SK-N-SH treated with all-trans-retinoic acid at 6 μM for 48 hours (cell line): ENCODE measurements at regions not wholly inside any gene's neighbourhood (a gene's known extent, or its start where the extent isn't known, plus 50 kb on each side); places are given as distances from the start of the nearest gene placed in this dataset.

Source experiments
- ARNTL ChIP-seq: fragments of 450-650 bp; formaldehyde crosslinking; IDR thresholded peaks from 2 replicates; pipeline ENCODE4 v1.5.0; 2020; ENCODE audit warnings: low read depth, mild to moderate bottlenecking, moderate library complexity, borderline replicate concordance
- CSDC2 ChIP-seq: fragments of 250-450 bp; sonication (Bioruptor Pico); IDR thresholded peaks from 2 replicates; pipeline ENCODE4 v1.5.0; 2020; ENCODE audit warnings: mild to moderate bottlenecking, moderate library complexity
- ESRRG ChIP-seq: fragments of 250-450 bp; sonication (Bioruptor Pico); IDR thresholded peaks from 2 replicates; pipeline ENCODE4 v1.6.1; 2021; ENCODE audit warnings: mild to moderate bottlenecking
- PPARA ChIP-seq: fragments of 250-450 bp; sonication (Bioruptor Pico); IDR thresholded peaks from 2 replicates; pipeline ENCODE4 v1.5.0; 2020; ENCODE audit warnings: mild to moderate bottlenecking, borderline replicate concordance
- ZC3H10 ChIP-seq: fragments of 250-450 bp; sonication (Bioruptor Pico); IDR thresholded peaks from 2 replicates; pipeline ENCODE4 v1.5.1; 2021; ENCODE audit warnings: mild to moderate bottlenecking, moderate library complexity
- ZFP30 ChIP-seq: fragments of 450-650 bp; formaldehyde crosslinking; IDR thresholded peaks from 2 replicates; pipeline ENCODE4 v1.5.0; 2022; ENCODE audit warnings: mild to moderate bottlenecking, moderate library complexity
- ZNF8 ChIP-seq: fragments of 450-650 bp; formaldehyde crosslinking; IDR thresholded peaks from 2 replicates; pipeline ENCODE4 v1.5.0; 2020; ENCODE audit warnings: mild to moderate bottlenecking, moderate library complexity
- TF ChIP-seq, protein P1 (sequence below): fragments of 250-450 bp; sonication (Bioruptor Pico); IDR thresholded peaks from 2 replicates; pipeline ENCODE4 v1.5.1; 2020; ENCODE audit warnings: low read depth, mild to moderate bottlenecking, moderate library complexity
- TF ChIP-seq, protein P2 (sequence below): fragments of 250-450 bp; sonication (Bioruptor Pico); IDR thresholded peaks from 2 replicates; pipeline ENCODE4 v1.8.0; 2020; ENCODE audit warnings: mild to moderate bottlenecking, moderate library complexity, borderline replicate concordance
- TF ChIP-seq, protein P3 (sequence below): fragments of 250-450 bp; sonication (Bioruptor Pico); IDR thresholded peaks from 2 replicates; pipeline ENCODE4 v1.8.0; 2021; ENCODE audit warnings: low read depth, mild to moderate bottlenecking, moderate library complexity, borderline replicate concordance

DNA sequence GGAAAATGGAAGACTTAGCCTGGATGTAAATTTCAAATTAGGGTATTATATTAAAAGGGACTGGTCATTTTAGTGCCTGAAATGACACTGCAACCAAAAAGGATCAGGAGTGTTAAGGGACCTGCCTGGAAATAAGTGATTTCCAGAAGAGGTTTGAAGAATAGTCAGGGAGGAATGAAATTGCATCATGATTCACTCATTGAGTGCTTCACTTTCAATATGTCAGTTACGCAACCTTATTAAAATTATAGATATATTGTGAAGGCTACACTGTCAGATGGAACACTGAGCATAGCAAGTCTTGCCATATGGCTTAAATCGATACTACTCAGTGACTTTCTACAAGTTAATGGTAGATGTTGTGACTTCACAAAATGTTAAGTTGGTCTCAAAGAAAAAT, 275.2 kb upstream of the DPYD start:
- TF ChIP-seq ARNTL (CRISPR knock-in tag) (no peak), ZC3H10 (no peak), ZNF8 (CRISPR knock-in tag) (no peak), ZFP30 (no peak), PPARA (CRISPR knock-in tag) (no peak), ESRRG (CRISPR knock-in tag) (no peak), CSDC2 (CRISPR knock-in tag) (no peak)
- TF ChIP-seq, protein P1, sequence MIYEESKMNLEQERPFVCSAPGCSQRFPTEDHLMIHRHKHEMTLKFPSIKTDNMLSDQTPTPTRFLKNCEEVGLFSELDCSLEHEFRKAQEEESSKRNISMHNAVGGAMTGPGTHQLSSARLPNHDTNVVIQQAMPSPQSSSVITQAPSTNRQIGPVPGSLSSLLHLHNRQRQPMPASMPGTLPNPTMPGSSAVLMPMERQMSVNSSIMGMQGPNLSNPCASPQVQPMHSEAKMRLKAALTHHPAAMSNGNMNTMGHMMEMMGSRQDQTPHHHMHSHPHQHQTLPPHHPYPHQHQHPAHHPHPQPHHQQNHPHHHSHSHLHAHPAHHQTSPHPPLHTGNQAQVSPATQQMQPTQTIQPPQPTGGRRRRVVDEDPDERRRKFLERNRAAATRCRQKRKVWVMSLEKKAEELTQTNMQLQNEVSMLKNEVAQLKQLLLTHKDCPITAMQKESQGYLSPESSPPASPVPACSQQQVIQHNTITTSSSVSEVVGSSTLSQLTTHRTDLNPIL (CRISPR knock-in tag): no peak
- TF ChIP-seq, protein P2, sequence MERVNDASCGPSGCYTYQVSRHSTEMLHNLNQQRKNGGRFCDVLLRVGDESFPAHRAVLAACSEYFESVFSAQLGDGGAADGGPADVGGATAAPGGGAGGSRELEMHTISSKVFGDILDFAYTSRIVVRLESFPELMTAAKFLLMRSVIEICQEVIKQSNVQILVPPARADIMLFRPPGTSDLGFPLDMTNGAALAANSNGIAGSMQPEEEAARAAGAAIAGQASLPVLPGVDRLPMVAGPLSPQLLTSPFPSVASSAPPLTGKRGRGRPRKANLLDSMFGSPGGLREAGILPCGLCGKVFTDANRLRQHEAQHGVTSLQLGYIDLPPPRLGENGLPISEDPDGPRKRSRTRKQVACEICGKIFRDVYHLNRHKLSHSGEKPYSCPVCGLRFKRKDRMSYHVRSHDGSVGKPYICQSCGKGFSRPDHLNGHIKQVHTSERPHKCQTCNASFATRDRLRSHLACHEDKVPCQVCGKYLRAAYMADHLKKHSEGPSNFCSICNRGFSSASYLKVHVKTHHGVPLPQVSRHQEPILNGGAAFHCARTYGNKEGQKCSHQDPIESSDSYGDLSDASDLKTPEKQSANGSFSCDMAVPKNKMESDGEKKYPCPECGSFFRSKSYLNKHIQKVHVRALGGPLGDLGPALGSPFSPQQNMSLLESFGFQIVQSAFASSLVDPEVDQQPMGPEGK: no peak
- TF ChIP-seq, protein P3, sequence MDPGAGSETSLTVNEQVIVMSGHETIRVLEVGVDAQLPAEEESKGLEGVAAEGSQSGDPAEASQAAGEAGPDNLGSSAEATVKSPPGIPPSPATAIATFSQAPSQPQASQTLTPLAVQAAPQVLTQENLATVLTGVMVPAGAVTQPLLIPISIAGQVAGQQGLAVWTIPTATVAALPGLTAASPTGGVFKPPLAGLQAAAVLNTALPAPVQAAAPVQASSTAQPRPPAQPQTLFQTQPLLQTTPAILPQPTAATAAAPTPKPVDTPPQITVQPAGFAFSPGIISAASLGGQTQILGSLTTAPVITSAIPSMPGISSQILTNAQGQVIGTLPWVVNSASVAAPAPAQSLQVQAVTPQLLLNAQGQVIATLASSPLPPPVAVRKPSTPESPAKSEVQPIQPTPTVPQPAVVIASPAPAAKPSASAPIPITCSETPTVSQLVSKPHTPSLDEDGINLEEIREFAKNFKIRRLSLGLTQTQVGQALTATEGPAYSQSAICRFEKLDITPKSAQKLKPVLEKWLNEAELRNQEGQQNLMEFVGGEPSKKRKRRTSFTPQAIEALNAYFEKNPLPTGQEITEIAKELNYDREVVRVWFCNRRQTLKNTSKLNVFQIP (CRISPR knock-in tag): no peak
